HepG2 (cell line): ENCODE measurements at regions not wholly inside any gene's neighbourhood (a gene's known extent, or its start where the extent isn't known, plus 50 kb on each side); places are given as distances from the start of the nearest gene placed in this dataset.

Experiments
- BCLAF1 ChIP-seq: fragments of 450-650 bp; IDR thresholded peaks from 2 replicates; pipeline ENCODE4 v1.6.1; 2017; ENCODE audit warnings: mild to moderate bottlenecking
- EZH2 ChIP-seq: conservative IDR thresholded peaks from 2 replicates; pipeline ENCODE4 v1.6.1; 2012; ENCODE audit warnings: mild to moderate bottlenecking, low read depth, low read length, moderate library complexity
- HMG20B ChIP-seq: conservative IDR thresholded peaks from 2 replicates; pipeline ENCODE4 v1.6.1; 2016; ENCODE audit warnings: missing genetic modification reagents, missing compliant biosample characterization
- HOXD1 ChIP-seq: sonication (generic); formaldehyde crosslinking; IDR thresholded peaks from 2 replicates; pipeline ENCODE4 v1.5.0; 2020; ENCODE audit warnings: missing genetic modification reagents
- POLR2A ChIP-seq, 2 experiments: IDR thresholded peaks; 2 replicates each; pipeline ENCODE4 v1.6.1; 2011; ENCODE audit warnings: low read depth in 2 of 2, low read length in 2 of 2, mild to moderate bottlenecking in 1 of 2, moderate library complexity in 1 of 2; ENCODE audit not compliant: insufficient read depth in 1 of 2
- XBP1 ChIP-seq: sonication (generic); formaldehyde crosslinking; IDR thresholded peaks from 2 replicates; pipeline ENCODE4 v1.5.0; 2020; ENCODE audit warnings: missing genetic modification reagents
- TF ChIP-seq, protein P1 (sequence below): sonication (generic); formaldehyde crosslinking; IDR thresholded peaks from 2 replicates; pipeline ENCODE4 v1.9.0; 2021; ENCODE audit warnings: mild to moderate bottlenecking, missing genetic modification reagents

DNA sequence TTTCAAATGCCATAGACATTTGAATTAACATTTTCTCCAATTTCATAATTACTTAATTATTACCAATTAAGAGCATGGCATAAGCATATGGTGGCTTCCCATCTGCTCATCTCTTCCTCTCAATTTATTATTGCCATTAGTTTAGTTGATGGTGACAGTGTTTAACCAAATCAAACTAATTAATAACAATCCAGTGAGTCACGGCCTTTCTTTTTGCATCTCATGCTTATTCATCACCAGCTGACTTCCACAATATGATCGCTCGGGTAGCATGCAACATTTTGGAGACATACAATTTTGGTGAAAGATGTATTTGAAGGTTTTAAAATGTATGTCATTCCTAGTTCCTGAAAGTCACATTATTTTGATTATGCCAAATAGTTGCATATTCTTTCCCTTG lies 172.8 kb upstream of the TACR3 start:
- TF ChIP-seq, protein P1, sequence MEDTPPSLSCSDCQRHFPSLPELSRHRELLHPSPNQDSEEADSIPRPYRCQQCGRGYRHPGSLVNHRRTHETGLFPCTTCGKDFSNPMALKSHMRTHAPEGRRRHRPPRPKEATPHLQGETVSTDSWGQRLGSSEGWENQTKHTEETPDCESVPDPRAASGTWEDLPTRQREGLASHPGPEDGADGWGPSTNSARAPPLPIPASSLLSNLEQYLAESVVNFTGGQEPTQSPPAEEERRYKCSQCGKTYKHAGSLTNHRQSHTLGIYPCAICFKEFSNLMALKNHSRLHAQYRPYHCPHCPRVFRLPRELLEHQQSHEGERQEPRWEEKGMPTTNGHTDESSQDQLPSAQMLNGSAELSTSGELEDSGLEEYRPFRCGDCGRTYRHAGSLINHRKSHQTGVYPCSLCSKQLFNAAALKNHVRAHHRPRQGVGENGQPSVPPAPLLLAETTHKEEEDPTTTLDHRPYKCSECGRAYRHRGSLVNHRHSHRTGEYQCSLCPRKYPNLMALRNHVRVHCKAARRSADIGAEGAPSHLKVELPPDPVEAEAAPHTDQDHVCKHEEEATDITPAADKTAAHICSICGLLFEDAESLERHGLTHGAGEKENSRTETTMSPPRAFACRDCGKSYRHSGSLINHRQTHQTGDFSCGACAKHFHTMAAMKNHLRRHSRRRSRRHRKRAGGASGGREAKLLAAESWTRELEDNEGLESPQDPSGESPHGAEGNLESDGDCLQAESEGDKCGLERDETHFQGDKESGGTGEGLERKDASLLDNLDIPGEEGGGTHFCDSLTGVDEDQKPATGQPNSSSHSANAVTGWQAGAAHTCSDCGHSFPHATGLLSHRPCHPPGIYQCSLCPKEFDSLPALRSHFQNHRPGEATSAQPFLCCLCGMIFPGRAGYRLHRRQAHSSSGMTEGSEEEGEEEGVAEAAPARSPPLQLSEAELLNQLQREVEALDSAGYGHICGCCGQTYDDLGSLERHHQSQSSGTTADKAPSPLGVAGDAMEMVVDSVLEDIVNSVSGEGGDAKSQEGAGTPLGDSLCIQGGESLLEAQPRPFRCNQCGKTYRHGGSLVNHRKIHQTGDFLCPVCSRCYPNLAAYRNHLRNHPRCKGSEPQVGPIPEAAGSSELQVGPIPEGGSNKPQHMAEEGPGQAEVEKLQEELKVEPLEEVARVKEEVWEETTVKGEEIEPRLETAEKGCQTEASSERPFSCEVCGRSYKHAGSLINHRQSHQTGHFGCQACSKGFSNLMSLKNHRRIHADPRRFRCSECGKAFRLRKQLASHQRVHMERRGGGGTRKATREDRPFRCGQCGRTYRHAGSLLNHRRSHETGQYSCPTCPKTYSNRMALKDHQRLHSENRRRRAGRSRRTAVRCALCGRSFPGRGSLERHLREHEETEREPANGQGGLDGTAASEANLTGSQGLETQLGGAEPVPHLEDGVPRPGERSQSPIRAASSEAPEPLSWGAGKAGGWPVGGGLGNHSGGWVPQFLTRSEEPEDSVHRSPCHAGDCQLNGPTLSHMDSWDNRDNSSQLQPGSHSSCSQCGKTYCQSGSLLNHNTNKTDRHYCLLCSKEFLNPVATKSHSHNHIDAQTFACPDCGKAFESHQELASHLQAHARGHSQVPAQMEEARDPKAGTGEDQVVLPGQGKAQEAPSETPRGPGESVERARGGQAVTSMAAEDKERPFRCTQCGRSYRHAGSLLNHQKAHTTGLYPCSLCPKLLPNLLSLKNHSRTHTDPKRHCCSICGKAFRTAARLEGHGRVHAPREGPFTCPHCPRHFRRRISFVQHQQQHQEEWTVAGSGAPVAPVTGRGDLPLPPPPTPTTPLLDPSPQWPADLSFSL (CRISPR knock-in tag): no peak
- TF ChIP-seq HOXD1 (CRISPR knock-in tag) (no peak), BCLAF1 (no peak), EZH2 (no peak), POLR2A (IDR thresholded peaks at IDR 0.05; ENCODE audit: insufficient read depth in 1 of 2, low read depth in 2 of 2, low read length in 2 of 2) (no peak), HMG20B (no peak), XBP1 (CRISPR knock-in tag) (no peak)
